GM23338 (cell line): ENCODE measurements at regions not wholly inside any gene's neighbourhood (a gene's known extent, or its start where the extent isn't known, plus 50 kb on each side); places are given as distances from the start of the nearest gene placed in this dataset.

Source experiments
- ATAC-seq: fragments of 200-7000 bp; cut with Tn5 transposase; 3 replicates; pipeline ENCODE4 v1.9.1; 2020
- DNase-seq: peaks from one replicate; pipeline ENCODE4 v3.0.0-alpha.2; 2015; ENCODE audit warnings: low spot score
- H2AFZ ChIP-seq: fragments of 200-600 bp; sonication (generic); 2 replicates; pipeline ENCODE4 v1.8.0; 2016; ENCODE audit warnings: antibody characterized with exemption, mild to moderate bottlenecking, moderate library complexity
- H3F3A ChIP-seq: fragments of 200-600 bp; sonication (generic); replicated peaks from 2 replicates; pipeline ENCODE4 v1.8.0; 2017; ENCODE audit warnings: antibody characterized with exemption, mixed run types, low read depth
- H3K27ac ChIP-seq: fragments of 200-600 bp; sonication (generic); 2 replicates; pipeline ENCODE4 v1.6.1; 2016; ENCODE audit warnings: low read depth
- H3K27me3 ChIP-seq: fragments of 200-600 bp; sonication (generic); 2 replicates; pipeline ENCODE4 v1.8.0; 2016; ENCODE audit warnings: mild to moderate bottlenecking, mixed run types, moderate library complexity; ENCODE audit not compliant: insufficient read depth
- H3K36me3 ChIP-seq: fragments of 200-600 bp; sonication (generic); 2 replicates; pipeline ENCODE4 v1.8.0; 2016; ENCODE audit warnings: mild to moderate bottlenecking; ENCODE audit not compliant: insufficient read depth
- H3K4me1 ChIP-seq: fragments of 200-600 bp; sonication (generic); 2 replicates; pipeline ENCODE4 v1.8.0; 2016; ENCODE audit warnings: mild to moderate bottlenecking, moderate library complexity; ENCODE audit not compliant: insufficient read depth
- H3K4me2 ChIP-seq: fragments of 200-600 bp; sonication (generic); 2 replicates; pipeline ENCODE4 v1.7.1; 2017; ENCODE audit warnings: mixed run types
- H3K4me3 ChIP-seq: fragments of 200-600 bp; sonication (generic); 2 replicates; pipeline ENCODE4 v1.6.1; 2016; ENCODE audit warnings: mixed run types
- H3K79me2 ChIP-seq: fragments of 200-600 bp; sonication (generic); replicated peaks from 2 replicates; pipeline ENCODE4 v1.8.0; 2017; ENCODE audit warnings: mild to moderate bottlenecking; ENCODE audit not compliant: insufficient read depth
- H3K9me2 ChIP-seq: fragments of 200-600 bp; sonication (generic); 2 replicates; pipeline ENCODE4 v1.8.0; 2017; ENCODE audit not compliant: insufficient read depth
- H4K20me1 ChIP-seq: fragments of 200-600 bp; sonication (generic); replicated peaks from 2 replicates; pipeline ENCODE4 v1.8.0; 2017; ENCODE audit warnings: mild to moderate bottlenecking; ENCODE audit not compliant: insufficient read depth
- H3K27ac Mint-ChIP-seq: 2 replicates; pipeline ENCODE4 v1.8.0; 2020; ENCODE audit warnings: inconsistent platforms, mild to moderate bottlenecking, moderate library complexity, mixed read lengths
- H3K27me3 Mint-ChIP-seq: 3 replicates; pipeline ENCODE4 v1.8.0; 2022; ENCODE audit warnings: low read depth, mild to moderate bottlenecking, moderate library complexity, mixed read lengths, inconsistent platforms; ENCODE audit not compliant: insufficient read depth, poor library complexity
- H3K36me3 Mint-ChIP-seq: 3 replicates; pipeline ENCODE4 v1.8.0; 2021; ENCODE audit warnings: low read depth, mild to moderate bottlenecking, inconsistent platforms, moderate library complexity, mixed read lengths
- H3K4me1 Mint-ChIP-seq: 3 replicates; pipeline ENCODE4 v1.8.0; 2020; ENCODE audit warnings: mild to moderate bottlenecking, inconsistent platforms, mixed read lengths
- H3K4me3 Mint-ChIP-seq: 3 replicates; pipeline ENCODE4 v1.8.0; 2021; ENCODE audit warnings: moderate library complexity, mild to moderate bottlenecking, inconsistent platforms, mixed read lengths
- H3K9me3 Mint-ChIP-seq: 3 replicates; pipeline ENCODE4 v1.8.0; 2020; ENCODE audit warnings: moderate library complexity, mild to moderate bottlenecking, inconsistent platforms, mixed read lengths
- CTCF ChIP-seq, 2 experiments: fragments of 200-600 bp in 1 of 2; sonication (generic) in 1 of 2; conservative IDR thresholded peaks; 2 replicates each; pipeline versions ENCODE4 v1.5.1 to v1.6.1; 2016 to 2017; ENCODE audit warnings: antibody characterized with exemption in 2 of 2, low read depth in 2 of 2, mild to moderate bottlenecking in 2 of 2, moderate library complexity in 1 of 2
- EZH2 ChIP-seq: fragments of 200-600 bp; sonication (generic); IDR thresholded peaks from one replicate; pipeline ENCODE4 v1.8.0; 2017; ENCODE audit warnings: antibody characterized with exemption, mild to moderate bottlenecking, low read depth; ENCODE audit not compliant: unreplicated experiment
- EZH2phosphoT487 ChIP-seq: fragments of 200-600 bp; sonication (generic); IDR thresholded peaks from one replicate; pipeline ENCODE4 v1.8.1; 2018; ENCODE audit warnings: antibody characterized with exemption; ENCODE audit not compliant: unreplicated experiment
- JUNB ChIP-seq: IDR thresholded peaks from one replicate; pipeline ENCODE4 v1.6.1; 2016; ENCODE audit warnings: antibody characterized with exemption; ENCODE audit not compliant: unreplicated experiment
- POLR2AphosphoS5 ChIP-seq: IDR thresholded peaks from 2 replicates; pipeline ENCODE4 v1.6.1; 2016; ENCODE audit warnings: antibody characterized with exemption, low read depth
- STAT1 ChIP-seq: IDR thresholded peaks from one replicate; pipeline ENCODE4 v1.6.1; 2016; ENCODE audit warnings: antibody characterized with exemption; ENCODE audit not compliant: unreplicated experiment
- ZNF114 ChIP-seq: fragments of 250-450 bp; sonication (Bioruptor Pico); IDR thresholded peaks from 2 replicates; pipeline ENCODE4 v1.5.0; 2020; ENCODE audit warnings: mild to moderate bottlenecking, moderate library complexity
- ZNF331 ChIP-seq: fragments of 250-450 bp; sonication (Bioruptor Pico); IDR thresholded peaks from 2 replicates; pipeline ENCODE4 v1.5.0; 2020; ENCODE audit warnings: low read depth, mild to moderate bottlenecking, moderate library complexity
- TF ChIP-seq, protein P1 (sequence below): fragments of 250-450 bp; sonication (Bioruptor Pico); IDR thresholded peaks from 2 replicates; pipeline ENCODE4 v1.5.0; 2020; ENCODE audit warnings: mild to moderate bottlenecking, moderate library complexity

GRCh38 chr6:22647719-22648118 lies 78.4 kb downstream of the HDGFL1 start (continued):
- TF ChIP-seq JUNB (no peak), POLR2AphosphoS5 (no peak), STAT1 (no peak), EZH2phosphoT487 (no peak), EZH2 (no peak)

DNA sequence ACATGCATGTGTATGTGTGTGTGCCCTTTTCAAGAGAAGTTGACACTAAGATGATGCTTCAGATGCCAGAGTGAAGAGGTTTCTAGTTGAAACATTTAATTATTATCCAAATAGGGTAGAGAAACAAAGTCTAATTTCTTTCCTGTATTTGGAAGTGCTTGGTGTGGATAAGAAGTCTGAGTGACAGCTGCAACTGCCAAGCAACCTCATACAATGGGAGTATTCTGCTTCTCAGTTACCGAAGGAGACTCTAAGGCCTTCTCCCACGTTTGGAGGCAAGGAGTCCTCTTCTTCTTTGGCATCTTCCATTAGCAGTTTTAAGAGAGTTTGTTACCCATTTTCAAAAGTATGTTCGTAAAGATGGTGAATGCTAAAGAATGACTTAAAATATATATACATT lies 82.4 kb downstream of the HDGFL1 start:
- Mint-ChIP-seq H3K9me3 (no peaks in the 10 kb centered on the region), H3K27me3 (no peaks in the 10 kb centered on the region), H3K36me3 (no peaks in the 10 kb centered on the region), H3K4me3 (no peak overlapping the region), H3K4me1 (peaks cover 24% of the 10 kb centered on the region), H3K27ac (no peak overlapping the region)
- no peaks in the 10 kb centered on the region for H3F3A ChIP-seq
- ATAC-seq (no peak), DNase-seq (no peak)
- no peak overlapping the region for H3K27ac ChIP-seq
- no peaks in the 10 kb centered on the region for H3K27me3 ChIP-seq
- H3K79me2 ChIP-seq = no peaks in the 10 kb centered on the region
- no peak overlapping the region for H3K4me2 ChIP-seq
- peaks cover 16% of the 10 kb centered on the region for H3K4me1 ChIP-seq
- TF ChIP-seq ZNF331 (CRISPR knock-in tag) (no peak), ZNF114 (CRISPR knock-in tag) (no peak), CTCF (conservative IDR thresholded peaks at IDR 0.05; ENCODE audit: low read depth in 2 of 2) (no peak), EZH2phosphoT487 (no peak)
- TF ChIP-seq, protein P1, sequence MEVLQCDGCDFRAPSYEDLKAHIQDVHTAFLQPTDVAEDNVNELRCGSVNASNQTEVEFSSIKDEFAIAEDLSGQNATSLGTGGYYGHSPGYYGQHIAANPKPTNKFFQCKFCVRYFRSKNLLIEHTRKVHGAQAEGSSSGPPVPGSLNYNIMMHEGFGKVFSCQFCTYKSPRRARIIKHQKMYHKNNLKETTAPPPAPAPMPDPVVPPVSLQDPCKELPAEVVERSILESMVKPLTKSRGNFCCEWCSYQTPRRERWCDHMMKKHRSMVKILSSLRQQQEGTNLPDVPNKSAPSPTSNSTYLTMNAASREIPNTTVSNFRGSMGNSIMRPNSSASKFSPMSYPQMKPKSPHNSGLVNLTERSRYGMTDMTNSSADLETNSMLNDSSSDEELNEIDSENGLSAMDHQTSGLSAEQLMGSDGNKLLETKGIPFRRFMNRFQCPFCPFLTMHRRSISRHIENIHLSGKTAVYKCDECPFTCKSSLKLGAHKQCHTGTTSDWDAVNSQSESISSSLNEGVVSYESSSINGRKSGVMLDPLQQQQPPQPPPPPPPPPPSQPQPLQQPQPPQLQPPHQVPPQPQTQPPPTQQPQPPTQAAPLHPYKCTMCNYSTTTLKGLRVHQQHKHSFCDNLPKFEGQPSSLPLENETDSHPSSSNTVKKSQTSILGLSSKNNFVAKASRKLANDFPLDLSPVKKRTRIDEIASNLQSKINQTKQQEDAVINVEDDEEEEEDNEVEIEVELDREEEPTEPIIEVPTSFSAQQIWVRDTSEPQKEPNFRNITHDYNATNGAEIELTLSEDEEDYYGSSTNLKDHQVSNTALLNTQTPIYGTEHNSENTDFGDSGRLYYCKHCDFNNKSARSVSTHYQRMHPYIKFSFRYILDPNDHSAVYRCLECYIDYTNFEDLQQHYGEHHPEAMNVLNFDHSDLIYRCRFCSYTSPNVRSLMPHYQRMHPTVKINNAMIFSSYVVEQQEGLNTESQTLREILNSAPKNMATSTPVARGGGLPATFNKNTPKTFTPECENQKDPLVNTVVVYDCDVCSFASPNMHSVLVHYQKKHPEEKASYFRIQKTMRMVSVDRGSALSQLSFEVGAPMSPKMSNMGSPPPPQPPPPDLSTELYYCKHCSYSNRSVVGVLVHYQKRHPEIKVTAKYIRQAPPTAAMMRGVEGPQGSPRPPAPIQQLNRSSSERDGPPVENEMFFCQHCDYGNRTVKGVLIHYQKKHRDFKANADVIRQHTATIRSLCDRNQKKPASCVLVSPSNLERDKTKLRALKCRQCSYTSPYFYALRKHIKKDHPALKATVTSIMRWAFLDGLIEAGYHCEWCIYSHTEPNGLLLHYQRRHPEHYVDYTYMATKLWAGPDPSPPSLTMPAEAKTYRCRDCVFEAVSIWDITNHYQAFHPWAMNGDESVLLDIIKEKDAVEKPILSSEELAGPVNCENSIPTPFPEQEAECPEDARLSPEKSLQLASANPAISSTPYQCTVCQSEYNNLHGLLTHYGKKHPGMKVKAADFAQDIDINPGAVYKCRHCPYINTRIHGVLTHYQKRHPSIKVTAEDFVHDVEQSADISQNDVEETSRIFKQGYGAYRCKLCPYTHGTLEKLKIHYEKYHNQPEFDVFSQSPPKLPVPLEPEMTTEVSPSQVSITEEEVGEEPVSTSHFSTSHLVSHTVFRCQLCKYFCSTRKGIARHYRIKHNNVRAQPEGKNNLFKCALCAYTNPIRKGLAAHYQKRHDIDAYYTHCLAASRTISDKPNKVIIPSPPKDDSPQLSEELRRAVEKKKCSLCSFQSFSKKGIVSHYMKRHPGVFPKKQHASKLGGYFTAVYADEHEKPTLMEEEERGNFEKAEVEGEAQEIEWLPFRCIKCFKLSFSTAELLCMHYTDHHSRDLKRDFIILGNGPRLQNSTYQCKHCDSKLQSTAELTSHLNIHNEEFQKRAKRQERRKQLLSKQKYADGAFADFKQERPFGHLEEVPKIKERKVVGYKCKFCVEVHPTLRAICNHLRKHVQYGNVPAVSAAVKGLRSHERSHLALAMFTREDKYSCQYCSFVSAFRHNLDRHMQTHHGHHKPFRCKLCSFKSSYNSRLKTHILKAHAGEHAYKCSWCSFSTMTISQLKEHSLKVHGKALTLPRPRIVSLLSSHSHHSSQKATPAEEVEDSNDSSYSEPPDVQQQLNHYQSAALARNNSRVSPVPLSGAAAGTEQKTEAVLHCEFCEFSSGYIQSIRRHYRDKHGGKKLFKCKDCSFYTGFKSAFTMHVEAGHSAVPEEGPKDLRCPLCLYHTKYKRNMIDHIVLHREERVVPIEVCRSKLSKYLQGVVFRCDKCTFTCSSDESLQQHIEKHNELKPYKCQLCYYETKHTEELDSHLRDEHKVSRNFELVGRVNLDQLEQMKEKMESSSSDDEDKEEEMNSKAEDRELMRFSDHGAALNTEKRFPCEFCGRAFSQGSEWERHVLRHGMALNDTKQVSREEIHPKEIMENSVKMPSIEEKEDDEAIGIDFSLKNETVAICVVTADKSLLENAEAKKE (CRISPR knock-in tag) = no peak
- H4K20me1 ChIP-seq = no peaks in the 10 kb centered on the region
- H3K9me2 ChIP-seq = peaks cover 9% of the 10 kb centered on the region; the same call in 1 of the 2 replicates
- no peaks in the 10 kb centered on the region for H3K36me3 ChIP-seq
- no peak overlapping the region for H3K4me3 ChIP-seq
- H2AFZ ChIP-seq = no peak overlapping the region
